CD4-positive, alpha-beta T cell treated with Interleukin-6 at 100 ng/mL for 8 hours (primary cell): ENCODE measurements at regions not wholly inside any gene's neighbourhood (a gene's known extent, or its start where the extent isn't known, plus 50 kb on each side); places are given as distances from the start of the nearest gene placed in this dataset.
"Not testable (repeated sequence)": the region's sequence is repeated elsewhere in the genome, so short reads cannot be mapped to it uniquely, and the experiment has no call there.

Experiments used
- DNase-seq: peaks from one replicate; pipeline ENCODE4 v3.0.0-alpha.2; 2020; ENCODE audit warnings: mixed read lengths, low spot score

DNA sequence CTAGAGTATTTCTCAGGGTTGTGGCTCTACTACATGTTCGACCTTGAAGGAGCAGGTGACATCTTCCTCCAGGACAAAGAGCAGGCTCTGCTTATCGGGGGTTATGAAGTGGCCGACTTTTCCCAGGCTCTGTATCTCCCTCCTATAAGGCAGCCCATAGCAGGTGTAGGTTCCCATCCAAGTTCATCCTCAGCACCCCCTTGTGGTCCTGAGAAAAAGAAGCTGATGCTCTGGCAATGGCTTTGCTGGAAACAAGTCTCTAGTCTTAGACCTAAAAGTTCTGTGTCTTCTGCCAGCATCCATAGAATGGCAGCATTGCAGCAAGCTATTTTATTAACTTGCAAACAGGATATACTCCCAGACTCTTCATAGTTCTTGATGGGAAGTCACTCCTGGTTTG is 836.6 kb upstream of the PRKX start:
- no peak for DNase-seq

DNA sequence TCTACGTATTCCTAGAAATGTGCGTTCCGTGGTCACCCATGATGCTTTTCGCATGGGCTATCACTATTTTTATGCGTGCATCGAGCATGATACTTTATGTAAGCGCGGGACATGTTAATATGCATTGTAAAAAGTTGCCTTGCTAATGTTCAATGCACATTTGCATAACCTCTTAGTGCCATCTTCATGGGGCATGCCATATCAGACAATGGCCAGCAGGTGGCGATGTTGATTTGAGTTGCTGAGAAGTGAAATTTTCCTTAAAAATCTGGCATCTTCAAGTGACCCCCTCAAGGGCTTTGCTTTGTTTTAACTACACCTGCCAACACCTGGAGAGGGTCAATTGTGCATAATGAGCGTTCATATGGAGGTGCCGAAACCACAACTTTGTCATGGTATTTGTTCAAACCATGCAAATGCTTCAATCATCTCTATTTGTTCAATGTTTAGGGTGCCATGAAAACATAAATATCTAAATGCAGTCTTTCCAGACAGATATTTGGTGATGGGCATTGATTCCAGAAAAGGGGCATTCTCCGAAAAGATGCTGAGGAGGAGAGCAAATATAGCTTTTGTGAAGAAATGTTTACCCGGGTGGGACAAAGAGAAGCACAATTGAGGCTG is 833.9 kb upstream of the PRKX start:
- DNase-seq = peak; percentile 21

DNA sequence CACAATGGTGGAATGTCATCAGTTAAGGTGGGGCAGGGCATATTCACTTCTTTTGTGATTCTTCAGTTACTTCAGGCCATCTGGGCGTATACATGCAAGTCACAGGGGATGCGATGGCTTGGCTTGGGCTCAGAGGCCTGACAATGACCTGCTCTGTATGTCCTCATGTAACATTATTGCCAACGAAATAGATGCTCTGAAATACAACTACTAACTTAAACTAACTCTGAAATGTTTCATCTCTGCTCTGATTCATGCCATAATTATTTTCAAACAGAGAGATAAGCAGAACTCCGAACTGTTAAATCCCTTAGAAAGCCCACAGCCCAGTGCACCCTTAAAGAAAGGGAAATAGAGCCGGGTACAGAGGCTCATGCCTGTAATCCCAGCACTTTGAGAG is 832.7 kb upstream of the PRKX start:
- DNase-seq = not testable (repeated sequence)

DNA sequence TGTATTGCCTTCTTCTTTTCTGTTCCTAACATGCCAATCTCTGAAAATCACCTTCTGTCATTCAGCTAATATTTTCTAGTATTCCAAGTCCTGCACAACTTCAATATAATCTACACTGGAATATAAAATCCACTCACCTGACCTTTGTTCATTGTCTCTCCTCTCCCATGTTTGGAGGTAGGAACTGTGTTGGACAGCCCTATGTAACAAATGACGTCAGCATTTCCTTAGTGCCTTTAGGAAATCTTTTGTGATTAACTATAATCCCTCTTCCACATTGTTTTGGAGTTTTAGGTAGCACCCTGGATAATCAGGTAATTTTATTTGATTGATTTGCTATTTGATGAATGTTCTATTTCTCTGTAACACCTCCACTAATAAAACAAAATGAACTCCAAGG is 814.8 kb upstream of the PRKX start:
- DNase-seq = no peak

DNA sequence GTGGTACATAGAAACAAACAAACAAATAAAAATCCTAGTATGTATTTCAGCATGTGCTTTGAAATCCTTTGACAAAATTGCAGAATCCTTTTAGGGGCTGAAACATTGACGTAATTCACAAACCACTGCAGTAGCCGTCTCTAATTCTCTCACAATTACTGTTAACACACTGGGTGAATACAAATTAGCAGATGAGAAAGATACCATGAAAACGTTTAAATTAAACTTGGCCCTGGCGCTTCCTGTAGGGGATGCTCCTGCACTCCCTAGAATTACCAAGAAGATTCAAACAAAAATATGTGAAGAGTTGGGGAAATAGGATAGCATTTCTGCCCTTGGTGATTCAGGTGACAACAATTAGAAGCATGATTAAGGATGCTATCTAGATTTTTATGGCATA is 772.5 kb upstream of the PRKX start:
- no peak for DNase-seq

DNA sequence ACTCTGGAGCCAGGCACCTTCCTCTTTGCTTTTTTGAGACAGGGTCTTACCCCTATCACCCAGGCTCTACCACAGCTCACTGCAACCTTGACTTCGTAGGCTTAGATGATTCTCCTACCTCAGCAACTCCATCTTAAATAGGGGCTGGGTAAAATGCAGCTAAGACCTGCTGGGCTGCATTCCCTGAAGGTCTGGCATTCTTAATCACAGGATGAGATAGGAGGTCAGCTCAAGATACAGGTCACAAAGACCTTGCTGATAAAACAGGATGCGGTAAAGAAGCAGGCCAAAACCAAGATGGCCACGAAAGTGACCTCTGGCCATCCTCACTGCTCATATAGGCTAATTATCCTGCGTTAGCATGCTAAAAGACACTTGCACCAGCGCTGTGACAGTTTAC is 770.8 kb upstream of the PRKX start:
- no peak for DNase-seq

DNA sequence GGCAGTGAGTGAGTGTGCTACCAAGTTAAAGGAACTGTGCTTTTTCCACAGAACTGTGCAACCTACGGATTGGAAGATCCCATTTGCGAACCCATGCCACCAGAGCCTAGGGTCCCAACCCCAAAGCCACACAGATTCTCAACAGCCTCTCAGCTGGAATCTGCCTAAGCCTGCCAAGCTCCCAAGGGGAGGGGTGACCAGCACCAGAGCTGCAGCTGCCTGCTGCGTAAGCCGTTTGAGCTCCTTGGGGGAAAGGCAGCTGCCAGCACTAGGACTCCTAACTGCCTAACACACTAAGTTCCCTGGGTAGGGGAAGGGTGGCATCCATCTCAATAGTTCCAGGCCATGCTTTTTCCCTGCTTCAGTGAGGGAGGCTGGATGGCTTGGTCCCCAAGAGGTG is 738.1 kb upstream of the PRKX start:
- no peak for DNase-seq

DNA sequence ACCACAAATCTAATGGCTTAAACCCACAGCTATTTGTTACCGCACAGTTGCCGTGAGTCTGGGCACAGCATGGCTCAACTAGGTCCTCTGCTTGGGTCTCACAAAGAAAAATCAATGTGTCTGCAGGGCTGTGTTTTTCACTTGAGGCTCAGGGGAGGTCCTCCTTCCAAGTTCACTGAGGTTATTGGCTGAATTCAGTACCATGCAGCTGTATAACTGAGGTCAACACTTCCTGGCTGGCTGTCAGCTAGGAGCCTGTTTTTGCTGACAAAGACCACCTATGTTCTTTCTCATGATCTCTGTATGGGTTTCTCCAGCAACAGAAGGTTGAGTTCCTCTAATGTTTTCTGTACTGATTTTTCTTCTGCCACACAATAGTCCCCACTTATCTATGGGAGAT is 736.7 kb upstream of the PRKX start:
- DNase-seq = no peak

DNA sequence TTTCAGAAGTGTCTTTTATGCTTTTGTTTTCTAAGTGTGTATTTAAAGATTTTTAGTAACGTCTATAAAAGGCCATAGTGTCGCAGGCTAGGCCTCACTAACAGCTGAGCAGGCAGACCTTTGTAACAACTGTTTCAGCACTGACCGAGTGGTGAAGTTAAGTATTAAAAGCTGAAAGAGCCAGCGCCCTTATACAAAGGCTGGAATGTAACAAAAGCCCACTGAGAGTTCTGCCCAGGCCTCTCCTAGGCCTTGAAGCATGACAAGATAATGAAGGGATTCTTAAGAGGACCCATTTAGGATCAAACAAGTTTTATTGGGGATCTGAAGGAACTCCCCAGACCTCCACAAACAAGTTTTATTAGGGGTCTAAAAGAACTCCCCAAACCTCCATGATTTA is 722.5 kb upstream of the PRKX start:
- no peak for DNase-seq

DNA sequence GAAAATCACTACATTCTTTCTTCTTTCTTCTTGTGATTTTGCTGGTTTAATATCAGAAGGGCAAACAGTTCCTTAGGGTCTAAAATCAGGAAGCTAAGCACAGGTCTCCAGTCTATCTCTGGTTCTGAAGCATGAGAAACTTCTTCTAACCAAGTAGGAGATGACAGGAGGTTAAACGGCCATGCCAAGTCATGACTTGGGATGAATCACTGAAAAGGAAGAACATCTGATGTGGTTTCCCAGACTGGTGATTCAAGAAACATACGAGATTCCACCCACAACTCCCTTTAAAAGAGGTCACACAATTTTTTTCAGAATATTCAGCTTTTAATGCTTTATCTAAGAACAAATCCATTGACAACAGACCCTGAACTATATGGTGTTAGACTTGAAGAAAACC is 684.0 kb upstream of the PRKX start:
- no peak for DNase-seq

DNA sequence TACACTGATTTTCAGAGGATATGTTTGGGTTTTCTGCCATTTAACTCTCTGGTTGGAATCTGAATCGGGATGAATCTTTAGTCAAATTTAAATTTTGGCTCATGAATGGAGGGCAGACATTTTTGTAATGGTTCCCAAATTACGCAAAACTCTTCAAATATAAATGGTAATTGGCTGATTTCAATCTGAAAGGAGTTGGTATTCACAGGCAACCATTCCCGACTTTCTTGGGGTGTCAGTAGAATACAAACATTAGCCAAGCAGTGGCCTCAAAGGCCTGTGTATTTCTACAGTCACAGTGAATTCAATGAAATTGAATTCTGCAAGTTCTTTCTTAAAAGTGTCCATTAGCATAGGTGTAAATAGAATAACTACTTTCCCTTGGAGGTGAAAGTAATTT is 668.8 kb upstream of the PRKX start:
- DNase-seq = no peak

DNA sequence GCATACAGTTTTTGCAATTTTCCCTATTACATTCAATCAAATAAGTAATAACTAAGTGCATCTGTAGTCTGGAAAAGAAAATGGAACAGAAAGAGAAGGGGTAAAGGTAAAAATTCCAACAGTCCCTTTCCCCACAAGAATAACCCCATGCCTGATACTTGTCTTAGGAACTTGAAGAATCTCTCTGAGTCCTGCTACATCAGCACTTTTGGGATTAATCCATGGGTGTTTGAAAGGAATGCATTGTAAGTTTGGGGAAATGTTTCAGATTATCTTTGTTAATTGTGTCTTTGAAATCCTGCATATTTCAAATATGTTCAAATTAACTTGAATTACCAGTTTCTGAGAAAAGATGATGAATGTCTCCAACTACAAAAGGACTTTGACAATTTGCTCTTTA is 667.3 kb upstream of the PRKX start:
- DNase-seq = no peak

DNA sequence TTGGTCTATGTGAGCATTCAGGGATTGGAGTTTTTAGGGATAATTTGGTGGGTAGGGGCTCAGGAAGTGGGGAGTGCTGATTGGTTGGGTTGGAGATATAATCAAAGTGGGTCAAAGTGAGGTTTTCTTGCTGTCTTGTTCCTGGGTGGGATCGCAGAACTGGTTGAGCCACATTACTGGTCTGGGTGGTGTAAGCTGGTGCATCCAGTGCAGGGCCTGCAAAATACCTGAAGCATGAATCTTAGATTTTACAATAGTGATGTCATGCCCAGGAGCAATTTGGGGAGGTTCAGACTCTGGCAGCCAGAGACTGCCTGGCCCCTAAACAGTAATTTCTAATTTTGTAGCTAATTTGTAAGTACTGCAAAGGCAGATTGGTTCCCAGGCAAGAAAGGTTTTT is 665.6 kb upstream of the PRKX start:
- no peak for DNase-seq

DNA sequence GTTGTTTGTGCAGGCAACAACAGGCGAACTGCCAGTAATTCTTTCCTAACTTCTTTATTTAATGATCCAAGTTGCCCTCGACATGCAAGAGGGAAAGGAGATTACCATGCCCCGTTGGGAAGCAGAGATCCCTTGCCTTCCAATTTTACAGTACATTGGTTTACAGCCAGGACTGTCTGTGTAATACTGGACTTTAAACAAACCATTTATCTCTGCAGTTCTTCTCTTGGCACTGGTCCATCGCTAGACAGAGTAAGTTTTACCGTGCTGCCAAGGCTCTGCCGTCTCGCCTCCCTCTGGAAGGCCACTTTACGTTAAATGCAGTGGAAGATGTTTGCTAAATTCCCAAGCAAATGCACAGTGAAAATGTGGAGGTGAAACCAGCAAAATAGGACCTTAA is 660.3 kb upstream of the PRKX start:
- DNase-seq = no peak

DNA sequence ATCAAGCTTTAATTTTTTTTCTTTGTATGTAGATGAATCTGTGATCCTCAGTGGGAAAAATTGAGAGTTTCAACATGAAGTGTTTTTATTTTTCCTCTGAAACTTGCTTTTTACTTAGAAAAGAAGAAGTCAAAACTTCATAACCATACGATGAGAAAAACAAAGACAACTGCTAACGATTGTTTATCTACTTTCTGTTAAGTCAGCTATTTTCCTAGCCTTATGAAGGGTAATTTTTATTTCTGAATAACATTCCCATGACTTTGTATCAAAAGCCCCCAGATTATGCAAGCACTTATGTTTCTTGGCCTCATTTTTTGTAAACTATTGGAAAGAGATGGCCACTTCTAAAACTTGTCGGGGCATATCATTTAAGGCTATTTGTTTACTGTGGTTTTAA is 645.1 kb upstream of the PRKX start:
- DNase-seq = no peak

DNA sequence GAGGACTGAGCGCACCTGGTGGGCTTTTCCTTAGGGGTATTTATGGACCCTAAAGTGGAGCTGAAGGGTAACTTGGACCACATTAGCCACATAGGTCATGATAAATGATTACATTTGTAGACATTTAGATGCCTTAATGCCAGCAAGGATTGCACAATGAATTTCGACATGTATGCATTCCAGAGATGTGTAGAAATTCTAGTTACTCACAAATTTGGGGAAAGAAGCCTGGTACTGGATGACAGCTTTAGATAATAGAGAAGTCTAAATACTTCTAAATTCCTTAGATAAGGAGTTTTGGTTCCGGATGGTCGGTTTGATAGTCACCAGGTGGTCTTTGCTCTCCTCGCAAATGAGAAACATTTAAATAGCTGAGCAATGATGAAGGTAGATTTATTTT is 609.5 kb upstream of the PRKX start:
- no peak for DNase-seq

DNA sequence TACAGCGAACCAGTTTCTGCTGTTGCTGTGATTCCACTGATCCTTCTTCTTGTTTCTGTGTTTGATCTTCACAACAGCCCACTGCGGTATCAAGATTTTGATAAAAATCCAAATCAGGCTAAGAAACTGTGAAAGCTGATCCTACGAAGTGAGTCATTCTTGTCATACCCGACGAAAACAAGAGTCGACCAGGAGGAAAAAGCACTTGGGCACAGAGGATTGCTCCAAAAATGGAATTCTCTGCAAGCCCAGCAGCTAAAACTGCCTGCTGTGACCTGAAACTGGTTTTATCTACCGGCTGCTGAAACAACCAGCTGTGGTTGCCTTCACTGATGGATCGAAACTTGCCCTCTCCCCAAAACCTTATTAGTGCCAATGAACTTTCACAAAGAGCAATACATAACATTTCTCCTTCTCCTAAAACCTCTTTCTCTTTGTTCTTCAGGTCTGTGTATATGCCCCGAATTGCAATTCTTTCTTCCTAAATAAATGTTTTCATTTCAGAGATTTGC is 607.0 kb upstream of the PRKX start:
- no peak for DNase-seq

DNA sequence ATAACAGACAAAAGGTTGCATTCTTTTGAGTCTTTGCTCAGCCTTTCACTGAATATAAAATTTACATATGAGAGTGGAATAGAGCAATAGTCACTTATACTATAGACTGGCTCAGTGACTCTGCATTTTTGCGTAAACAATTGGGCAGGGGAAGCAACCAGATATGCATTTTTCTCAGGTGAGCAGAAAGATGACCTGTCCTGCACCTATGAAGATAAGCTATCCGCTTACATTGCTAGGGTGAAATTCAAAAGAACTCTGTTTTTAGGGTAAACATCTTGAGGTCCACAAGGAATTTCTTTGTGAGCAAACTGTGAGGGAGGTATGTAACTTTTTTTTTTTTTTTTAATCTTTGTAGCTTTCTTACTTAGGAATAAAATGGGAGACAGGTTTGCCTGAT is 602.4 kb upstream of the PRKX start:
- DNase-seq = no peak

DNA sequence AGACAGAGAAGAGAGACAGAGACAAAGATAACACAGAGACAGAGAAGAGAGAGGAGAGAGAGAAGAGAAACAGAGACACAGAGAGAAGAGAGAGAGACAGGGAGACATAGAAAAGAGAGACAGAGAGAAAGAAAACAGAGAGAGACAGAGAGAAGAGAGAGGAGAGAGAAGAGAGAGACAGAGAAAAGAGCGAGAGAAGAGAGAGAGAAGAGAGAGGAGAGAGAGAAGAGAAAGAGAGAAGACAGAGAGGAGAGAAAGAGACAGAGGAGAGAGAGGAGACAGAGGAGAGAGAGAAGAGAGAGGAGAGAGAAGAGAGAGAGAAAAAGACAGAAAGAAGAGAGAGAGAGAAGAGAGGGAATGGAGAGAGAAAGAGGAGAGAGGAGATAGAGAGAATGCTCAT is 601.1 kb upstream of the PRKX start:
- DNase-seq = no peak

DNA sequence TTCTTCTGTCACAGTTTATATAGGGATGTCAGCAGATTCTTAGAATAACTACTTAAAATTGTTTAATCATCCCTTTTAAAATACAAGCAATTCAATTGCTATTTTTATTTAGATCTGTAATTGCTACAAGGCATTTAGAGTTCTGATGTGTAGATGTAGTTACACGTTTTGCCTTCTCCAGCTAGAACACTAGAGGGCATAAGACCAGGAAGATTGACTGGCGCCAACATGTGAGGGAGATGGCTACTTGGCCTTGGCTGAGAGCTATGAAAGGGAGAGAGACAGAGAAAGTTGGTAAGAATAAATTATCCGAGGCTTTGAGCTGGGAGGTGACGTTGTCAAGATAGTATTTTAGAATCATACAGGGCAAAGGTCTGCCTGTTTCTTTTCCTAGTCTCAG is 563.7 kb upstream of the PRKX start:
- no peak for DNase-seq

DNA sequence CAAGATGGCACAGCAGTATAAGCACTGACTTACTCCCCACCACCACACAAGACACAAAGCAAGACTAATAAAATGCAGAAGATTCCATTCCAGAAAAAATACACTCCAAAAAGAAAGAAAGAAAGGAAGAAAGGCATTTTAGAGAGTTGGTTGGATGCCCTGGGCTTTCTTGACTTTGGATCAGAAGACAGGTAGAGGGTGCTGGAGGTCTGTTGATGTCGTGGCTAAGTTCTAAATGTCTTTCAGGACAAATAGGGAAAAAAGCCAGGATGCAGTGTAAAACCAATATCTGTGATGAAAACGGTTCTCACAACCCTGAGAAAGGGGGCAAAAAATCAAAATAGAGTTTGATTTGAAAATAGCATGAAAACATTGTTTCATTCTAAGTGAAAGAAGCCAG is 555.2 kb upstream of the PRKX start:
- no peak for DNase-seq

DNA sequence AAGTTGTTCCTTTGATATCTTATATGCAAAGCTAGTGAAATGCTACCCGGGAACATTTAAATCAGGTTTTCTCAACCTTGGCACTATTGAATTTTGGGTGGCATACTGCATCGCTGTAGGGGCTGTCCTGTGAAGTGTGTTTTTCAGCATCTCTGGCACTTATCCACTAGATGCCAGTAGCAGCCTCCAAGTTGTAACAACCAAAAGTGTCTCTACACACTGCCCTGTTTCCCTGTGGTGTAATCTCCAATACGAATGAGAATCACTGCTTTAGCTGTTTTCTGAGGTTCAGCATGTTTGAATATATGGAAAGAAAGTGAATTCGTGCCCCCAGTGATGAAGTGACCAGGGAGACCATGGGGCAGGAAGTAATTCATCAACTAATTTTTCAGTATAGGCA is 551.6 kb upstream of the PRKX start:
- DNase-seq = no peak

DNA sequence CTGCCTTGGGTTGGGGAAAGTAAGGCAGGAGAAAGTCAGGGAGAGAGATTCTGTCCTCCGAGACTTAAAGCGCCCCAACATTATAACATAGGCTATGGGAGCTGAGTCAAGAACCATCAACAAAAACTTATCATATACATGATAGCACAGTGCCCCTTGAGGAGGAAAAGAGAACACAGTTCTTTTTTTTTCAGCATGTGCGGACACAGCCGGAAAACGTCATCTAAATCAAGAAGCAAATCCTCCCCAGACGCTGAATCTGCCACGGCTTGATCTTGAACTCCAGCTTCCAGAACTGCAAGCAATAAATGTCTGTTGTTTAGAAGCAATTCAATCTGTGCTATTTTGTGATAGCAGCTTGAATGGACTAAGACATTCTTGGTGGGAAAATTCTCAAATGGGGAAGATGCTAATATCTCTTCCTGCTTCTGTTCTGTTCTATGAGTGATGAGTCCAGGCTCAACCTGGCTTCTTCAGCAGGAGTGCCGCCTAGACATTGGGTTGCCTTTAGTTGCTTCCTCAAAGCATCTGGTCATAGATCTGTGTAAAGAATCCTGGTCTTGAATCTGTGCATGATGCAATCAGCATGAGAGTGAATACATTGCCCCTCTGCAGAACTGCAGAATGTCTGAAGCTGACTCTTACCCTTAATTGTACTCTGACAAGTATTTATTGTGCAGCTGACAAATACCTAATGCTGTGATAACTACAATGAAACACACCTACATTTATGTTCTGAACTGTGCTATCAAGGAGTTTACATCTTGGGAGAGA is 549.8 kb upstream of the PRKX start:
- DNase-seq = no peak

DNA sequence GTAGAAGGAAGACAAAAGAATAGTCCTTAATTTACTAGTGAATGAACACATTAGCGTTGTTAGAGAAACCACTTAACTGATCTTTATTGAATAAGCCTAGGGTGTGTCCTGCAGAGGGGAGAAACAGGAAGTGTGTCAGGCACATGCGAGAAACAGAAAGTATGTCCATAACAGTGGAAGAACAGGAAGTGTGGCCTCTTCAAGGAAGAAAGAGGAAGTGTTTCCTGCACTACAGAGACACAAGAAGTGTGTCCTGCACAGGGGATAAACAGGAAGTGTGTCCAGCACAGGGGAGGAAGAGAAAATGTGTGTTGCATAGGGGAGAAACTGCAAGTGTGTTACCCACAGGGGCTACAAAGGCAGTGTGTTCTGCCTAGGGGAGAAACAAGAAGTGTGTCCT is 539.6 kb upstream of the PRKX start:
- no peak for DNase-seq
